ENCODE measurements at regions not wholly inside any gene's neighbourhood (a gene's known extent, or its start where the extent isn't known, plus 50 kb on each side); places are given as distances from the start of the nearest gene placed in this dataset.
"Not testable (repeated sequence)": the region's sequence is repeated elsewhere in the genome, so short reads cannot be mapped to it uniquely, and the experiment has no call there.

DNA sequence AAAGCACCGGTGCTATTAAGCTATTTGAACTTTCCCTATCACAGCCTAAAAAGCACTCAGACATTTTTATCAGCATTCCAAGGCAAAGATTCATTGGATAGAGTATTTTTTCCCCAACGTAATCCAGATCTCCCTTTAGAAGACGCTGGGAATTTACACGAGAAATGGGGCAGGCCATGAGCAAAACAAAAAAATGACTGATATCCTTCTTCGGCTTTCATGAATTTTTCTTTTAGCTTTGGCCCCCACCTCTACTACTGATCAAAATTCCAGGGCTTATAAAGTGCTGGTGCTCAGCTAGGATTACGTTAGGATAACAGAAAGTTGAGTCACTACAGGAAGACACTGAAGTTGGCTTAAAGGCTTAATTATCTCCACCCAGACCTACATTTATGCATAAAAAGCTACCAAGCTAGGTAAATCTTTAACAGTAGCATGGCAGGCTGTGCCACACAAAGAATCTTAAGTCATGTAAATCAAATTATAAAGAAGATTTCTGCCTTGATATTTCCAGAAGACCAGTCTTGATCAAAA lies 418.5 kb upstream of the BTBD3 start:
- ATAC-seq (replicated peaks), result no peak
- Mint-ChIP-seq H3K27ac (no peak overlapping the region), H3K36me3 (ENCODE audit: insufficient read depth) (peaks cover 1% of the 10 kb centered on the region), H3K9me3 (peaks cover 7 to 10% of the 10 kb centered on the region in 2 donors), H3K27me3 (no peaks in the 10 kb centered on the region), H3K4me3 (no peak overlapping the region), H3K4me1 (ENCODE audit: low read depth in 2 of 2) (no peaks in the 10 kb centered on the region)
- no peak for DNase-seq

DNA sequence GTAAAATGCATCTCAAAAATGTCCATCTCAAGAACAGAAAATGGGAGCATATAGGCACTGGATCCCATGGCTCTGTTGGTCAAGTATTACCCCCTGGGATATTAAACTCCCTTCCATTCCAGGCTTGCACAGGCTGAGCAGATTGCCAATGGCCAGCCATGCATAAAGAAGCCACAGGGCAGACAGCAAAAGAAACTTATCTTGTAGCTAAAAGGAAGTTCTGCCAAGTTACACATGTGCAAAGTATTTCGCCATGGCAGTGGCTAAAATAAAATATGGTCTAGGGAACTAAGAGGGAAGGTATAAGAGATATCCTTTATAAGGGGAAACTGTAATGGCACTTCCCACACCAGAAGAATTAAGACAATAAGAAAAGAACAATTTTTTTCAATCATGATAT lies 415.6 kb upstream of the BTBD3 start:
- Mint-ChIP-seq H3K36me3 (ENCODE audit: insufficient read depth) (peaks cover 2% of the 10 kb centered on the region), H3K4me3 (no peak overlapping the region), H3K9me3 (peaks cover 9 to 15% of the 10 kb centered on the region in 2 donors), H3K27me3 (no peaks in the 10 kb centered on the region), H3K4me1 (ENCODE audit: low read depth in 2 of 2) (no peaks in the 10 kb centered on the region), H3K27ac (no peak overlapping the region)
- DNase-seq (no peak), ATAC-seq (replicated peaks) (no peak)

- Mint-ChIP-seq H3K9me3 (peaks cover 7 to 15% of the 10 kb centered on the region in 2 donors), H3K27ac (no peak overlapping the region), H3K4me3 (no peak overlapping the region), H3K36me3 (ENCODE audit: insufficient read depth) (peaks cover 2% of the 10 kb centered on the region), H3K4me1 (ENCODE audit: low read depth in 2 of 2) (no peaks in the 10 kb centered on the region), H3K27me3 (no peaks in the 10 kb centered on the region)
- no peak for DNase-seq
- no peak for ATAC-seq (replicated peaks)
Observed at GRCh38 chr20:11502671-11503070, 415.0 kb upstream of the BTBD3 start.

DNA sequence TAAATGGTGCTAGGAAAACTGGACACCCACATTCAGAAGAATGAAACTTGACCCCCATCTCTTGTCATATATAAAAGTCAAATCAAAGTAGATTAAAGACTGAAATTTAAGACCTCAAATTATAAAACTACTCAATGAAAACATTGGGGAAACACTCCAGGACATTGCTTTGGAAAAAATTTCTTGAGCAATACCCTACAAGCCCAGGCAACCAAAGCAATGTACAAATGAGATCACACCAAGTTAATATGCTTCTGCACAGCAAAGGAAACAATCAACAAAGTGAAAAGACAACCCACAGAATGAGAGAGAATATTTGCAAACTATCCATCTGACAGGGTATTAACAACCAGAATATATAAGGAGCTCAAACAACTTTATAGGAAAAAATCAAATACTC lies 407.9 kb upstream of the BTBD3 start:
- DNase-seq, result no peak
- Mint-ChIP-seq H3K27me3 (no peaks in the 10 kb centered on the region), H3K36me3 (ENCODE audit: insufficient read depth) (no peaks in the 10 kb centered on the region), H3K4me3 (no peak overlapping the region), H3K27ac (no peak overlapping the region), H3K9me3 (peaks cover 4 to 9% of the 10 kb centered on the region in 2 donors), H3K4me1 (ENCODE audit: low read depth in 2 of 2) (no peaks in the 10 kb centered on the region)
- ATAC-seq (replicated peaks), result no peak

DNA sequence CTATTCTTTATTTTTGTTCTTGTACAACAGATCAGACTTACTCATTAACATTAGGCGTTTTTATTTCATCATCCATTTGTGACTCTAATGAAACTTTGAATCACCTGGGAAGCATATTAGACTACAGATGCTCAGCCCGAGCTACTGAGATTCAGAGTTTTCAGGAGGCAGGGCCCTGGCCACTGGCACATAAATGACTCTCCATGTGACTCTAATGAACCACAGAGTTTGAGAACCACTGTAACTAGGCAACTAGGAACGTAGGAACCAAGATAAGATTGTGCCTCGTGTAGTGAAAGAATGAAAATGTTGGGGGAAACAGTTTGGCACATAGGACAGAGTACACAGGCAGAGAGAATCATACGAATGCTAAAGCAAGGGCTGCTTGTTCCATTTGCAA lies 405.9 kb upstream of the BTBD3 start:
- H3K27me3 Mint-ChIP-seq, result no peaks in the 10 kb centered on the region
- no peak overlapping the region for H3K27ac Mint-ChIP-seq
- peaks cover 0 to 3% of the 10 kb centered on the region in 2 donors for H3K9me3 Mint-ChIP-seq
- H3K36me3 Mint-ChIP-seq (ENCODE audit: insufficient read depth), result no peaks in the 10 kb centered on the region
- DNase-seq (no peak), ATAC-seq (replicated peaks) (no peak)
- H3K4me1 Mint-ChIP-seq (ENCODE audit: low read depth in 2 of 2), result no peaks in the 10 kb centered on the region
- H3K4me3 Mint-ChIP-seq, result no peak overlapping the region

DNA sequence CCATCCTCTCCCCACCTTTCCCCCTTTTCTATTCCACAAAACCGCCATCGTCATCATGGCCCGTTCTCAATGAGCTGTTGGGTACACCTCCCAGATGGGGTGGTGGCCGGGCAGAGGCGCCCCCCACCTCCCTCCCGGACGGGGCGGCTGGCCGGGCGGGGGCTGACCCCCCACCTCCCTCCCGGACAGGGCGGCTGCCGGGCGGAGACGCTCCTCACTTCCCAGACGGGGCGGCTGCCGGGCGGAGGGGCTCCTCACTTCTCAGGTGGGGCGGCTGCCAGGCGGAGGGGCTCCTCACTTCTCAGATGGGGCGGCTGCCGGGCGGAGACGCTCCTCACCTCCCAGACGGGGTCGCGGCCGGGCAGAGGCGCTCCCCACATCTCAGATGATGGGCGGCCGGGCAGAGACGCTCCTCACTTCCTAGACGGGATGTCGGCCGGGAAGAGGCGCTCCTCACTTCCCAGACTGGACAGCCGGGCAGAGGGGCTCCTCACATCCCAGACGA lies 404.4 kb upstream of the BTBD3 start:
- ATAC-seq (replicated peaks), result not testable (repeated sequence)

GRCh38 chr20:11516448-11516847 lies 401.2 kb upstream of the BTBD3 start:
- H3K9me3 Mint-ChIP-seq, result peaks cover 0 to 2% of the 10 kb centered on the region in 2 donors
- ATAC-seq (replicated peaks) (no peak), DNase-seq (no peak)
- H3K27ac Mint-ChIP-seq, result no peak overlapping the region
- H3K27me3 Mint-ChIP-seq, result no peaks in the 10 kb centered on the region
- H3K4me1 Mint-ChIP-seq (ENCODE audit: low read depth in 2 of 2), result no peaks in the 10 kb centered on the region
- no peaks in the 10 kb centered on the region for H3K36me3 Mint-ChIP-seq (ENCODE audit: insufficient read depth)
- no peak overlapping the region for H3K4me3 Mint-ChIP-seq

More for the DNA sequence above, 404.4 kb upstream of the BTBD3 start:
- not testable (repeated sequence) for H3K4me3 Mint-ChIP-seq; DNase-seq; H3K27me3 Mint-ChIP-seq; H3K4me1 Mint-ChIP-seq (ENCODE audit: low read depth in 2 of 2); H3K27ac Mint-ChIP-seq; H3K9me3 Mint-ChIP-seq; H3K36me3 Mint-ChIP-seq (ENCODE audit: insufficient read depth)

GRCh38 chr20:11520596-11520995 lies 397.1 kb upstream of the BTBD3 start:
- no peak for DNase-seq
- no peaks in the 10 kb centered on the region for H3K27me3 Mint-ChIP-seq
- H3K9me3 Mint-ChIP-seq, result peaks cover 11 to 18% of the 10 kb centered on the region in 2 donors

GRCh38 chr20:11521476-11522365 lies 396.0 kb upstream of the BTBD3 start:
- Mint-ChIP-seq H3K4me3 (no peak overlapping the region), H3K27ac (no peak overlapping the region), H3K27me3 (no peaks in the 10 kb centered on the region), H3K4me1 (ENCODE audit: low read depth in 2 of 2) (no peaks in the 10 kb centered on the region), H3K9me3 (peaks cover 12 to 18% of the 10 kb centered on the region in 2 donors), H3K36me3 (ENCODE audit: insufficient read depth) (no peaks in the 10 kb centered on the region)
- ATAC-seq (replicated peaks) (no peak), DNase-seq (no peak)

More at GRCh38 chr20:11520596-11520995, 397.1 kb upstream of the BTBD3 start:
- no peak for ATAC-seq (replicated peaks)
- no peak overlapping the region for H3K4me3 Mint-ChIP-seq
- H3K36me3 Mint-ChIP-seq (ENCODE audit: insufficient read depth), result no peaks in the 10 kb centered on the region
- H3K4me1 Mint-ChIP-seq (ENCODE audit: low read depth in 2 of 2), result no peaks in the 10 kb centered on the region
- no peak overlapping the region for H3K27ac Mint-ChIP-seq

GRCh38 chr20:11522366-11522741 lies 395.3 kb upstream of the BTBD3 start:
- no peak for DNase-seq
- Mint-ChIP-seq H3K36me3 (ENCODE audit: insufficient read depth) (no peaks in the 10 kb centered on the region), H3K4me3 (no peak overlapping the region), H3K9me3 (peaks cover 12 to 22% of the 10 kb centered on the region in 2 donors), H3K27me3 (no peaks in the 10 kb centered on the region), H3K27ac (no peak overlapping the region), H3K4me1 (ENCODE audit: low read depth in 2 of 2) (no peaks in the 10 kb centered on the region)
- no peak for ATAC-seq (replicated peaks)

DNA sequence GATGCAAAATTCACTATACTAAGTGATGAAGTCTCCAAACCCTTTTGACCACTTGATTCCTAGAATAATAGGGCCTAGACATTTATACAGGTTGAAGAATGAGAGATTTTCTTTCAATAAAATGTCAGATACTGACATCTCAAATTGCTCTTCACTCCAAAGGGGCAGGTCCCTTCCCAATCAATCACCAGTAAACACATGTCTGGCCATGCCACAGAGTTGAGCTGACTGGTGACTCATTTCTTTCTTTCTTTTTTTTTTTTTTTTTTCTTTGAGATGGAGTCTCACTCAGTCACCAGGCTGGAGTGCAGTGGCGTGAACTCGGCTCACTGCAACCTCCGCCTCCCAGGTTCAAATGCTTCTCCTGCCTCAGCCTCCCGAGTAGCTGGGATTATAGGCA lies 388.6 kb upstream of the BTBD3 start:
- H3K4me1 Mint-ChIP-seq (ENCODE audit: low read depth in 2 of 2), result no peaks in the 10 kb centered on the region
- H3K36me3 Mint-ChIP-seq (ENCODE audit: insufficient read depth), result no peaks in the 10 kb centered on the region
- H3K27me3 Mint-ChIP-seq, result no peaks in the 10 kb centered on the region
- H3K9me3 Mint-ChIP-seq, result peaks cover 11 to 31% of the 10 kb centered on the region in 2 donors
- no peak for DNase-seq
- no peak for ATAC-seq (replicated peaks)
- no peak overlapping the region for H3K4me3 Mint-ChIP-seq
- no peak overlapping the region for H3K27ac Mint-ChIP-seq

DNA sequence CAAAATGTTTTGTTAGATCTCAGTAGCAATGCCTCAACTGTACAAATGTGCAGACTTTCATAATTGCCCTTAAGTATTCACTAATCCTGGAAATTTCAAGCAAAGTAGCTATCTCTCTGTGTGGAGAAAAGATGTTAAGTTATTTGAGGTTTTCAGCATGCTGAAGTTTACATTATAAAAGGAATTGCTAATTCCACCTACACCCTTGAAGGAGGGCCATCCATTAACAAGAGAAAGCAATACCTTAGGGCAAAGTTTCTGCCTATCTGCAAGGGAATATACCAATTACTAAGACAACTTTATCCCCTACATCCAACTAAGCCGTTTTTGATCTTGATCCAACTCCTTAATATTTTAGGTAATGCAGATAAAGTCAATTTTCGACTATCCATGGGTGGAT lies 380.7 kb upstream of the BTBD3 start:
- peaks cover 2 to 13% of the 10 kb centered on the region in 2 donors for H3K9me3 Mint-ChIP-seq
- no peak overlapping the region for H3K4me3 Mint-ChIP-seq
- H3K27ac Mint-ChIP-seq, result no peak overlapping the region
- ATAC-seq (replicated peaks), result no peak
- no peaks in the 10 kb centered on the region for H3K27me3 Mint-ChIP-seq
- H3K4me1 Mint-ChIP-seq (ENCODE audit: low read depth in 2 of 2), result no peaks in the 10 kb centered on the region
- no peaks in the 10 kb centered on the region for H3K36me3 Mint-ChIP-seq (ENCODE audit: insufficient read depth)
- no peak for DNase-seq

DNA sequence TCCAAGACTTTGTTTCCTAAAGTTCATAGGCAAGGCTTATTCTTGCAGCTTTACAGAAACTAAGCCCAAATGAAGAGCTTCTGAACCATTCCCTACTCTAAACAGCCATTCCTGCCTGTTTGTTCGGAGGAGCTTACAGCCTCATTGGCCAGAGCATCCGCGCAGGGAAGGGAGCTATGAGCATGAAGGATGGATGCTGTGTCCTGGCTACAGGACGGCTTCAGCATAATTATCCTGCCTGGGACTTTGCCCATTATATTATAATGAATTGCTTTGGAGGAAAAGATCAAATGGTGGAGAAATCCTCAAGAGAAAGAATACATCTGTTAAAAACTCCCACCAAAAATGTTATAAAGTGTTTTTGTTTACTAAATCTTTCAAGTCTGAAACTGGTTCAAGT lies 378.2 kb upstream of the BTBD3 start:
- ATAC-seq (replicated peaks) (no peak), DNase-seq (no peak)
- Mint-ChIP-seq H3K9me3 (peaks cover under 1 to 2% of the 10 kb centered on the region in 2 donors), H3K27ac (no peak overlapping the region), H3K36me3 (ENCODE audit: insufficient read depth) (no peaks in the 10 kb centered on the region), H3K4me1 (ENCODE audit: low read depth in 2 of 2) (no peaks in the 10 kb centered on the region), H3K4me3 (no peak overlapping the region), H3K27me3 (no peaks in the 10 kb centered on the region)

DNA sequence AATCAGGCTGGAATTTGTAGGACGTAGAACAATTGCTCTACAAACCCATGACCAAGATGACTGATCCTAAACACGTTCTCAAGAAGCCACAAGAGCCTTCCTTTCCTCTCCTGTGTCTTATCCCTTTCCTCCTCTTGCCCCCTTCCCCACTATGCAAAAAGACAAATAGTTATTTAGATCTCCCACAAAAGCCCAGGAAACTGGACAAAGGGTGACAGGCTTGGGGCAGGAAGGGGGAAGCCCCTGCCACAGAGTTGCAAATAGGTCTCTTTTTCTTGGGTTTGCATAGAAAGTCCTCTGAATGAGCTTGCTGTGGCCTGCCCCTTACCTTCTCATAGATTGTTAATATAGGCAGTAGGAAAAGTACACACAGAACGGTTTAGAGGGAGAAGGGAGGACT lies 377.1 kb upstream of the BTBD3 start:
- no peaks in the 10 kb centered on the region for H3K4me1 Mint-ChIP-seq (ENCODE audit: low read depth in 2 of 2)
- H3K36me3 Mint-ChIP-seq (ENCODE audit: insufficient read depth), result no peaks in the 10 kb centered on the region
- no peak overlapping the region for H3K27ac Mint-ChIP-seq
- H3K4me3 Mint-ChIP-seq, result no peak overlapping the region
- H3K27me3 Mint-ChIP-seq, result no peaks in the 10 kb centered on the region
- peaks cover 0 to 1% of the 10 kb centered on the region in 2 donors for H3K9me3 Mint-ChIP-seq
- no peak for DNase-seq
- ATAC-seq (replicated peaks), result no peak

Measured in effector memory CD8-positive, alpha-beta T cell (primary cell).